ENCODE measurements at regions not wholly inside any gene's neighbourhood (a gene's known extent, or its start where the extent isn't known, plus 50 kb on each side); places are given as distances from the start of the nearest gene placed in this dataset.

DNA sequence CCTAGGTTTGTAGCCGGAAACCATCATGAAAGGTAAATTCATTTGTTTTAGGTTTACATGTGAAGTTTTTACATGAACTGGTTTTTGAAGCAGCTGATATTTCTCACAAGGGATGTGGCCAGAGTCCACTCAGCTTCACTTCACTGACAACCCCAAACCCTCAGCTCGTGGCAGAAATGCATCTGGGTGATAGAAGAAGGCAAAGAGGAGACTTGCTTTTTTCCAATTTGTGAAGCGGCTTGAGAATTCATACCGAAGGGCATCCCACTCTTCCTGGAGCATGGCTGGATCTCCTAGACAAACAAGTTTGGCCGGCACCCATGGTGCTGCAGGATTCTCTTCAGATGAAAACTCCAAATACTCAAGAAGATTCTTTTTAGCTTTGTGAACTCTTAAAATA is 392.8 kb upstream of the CNR1 start:
- no peak for DNase-seq (ENCODE audit: low spot score)

DNA sequence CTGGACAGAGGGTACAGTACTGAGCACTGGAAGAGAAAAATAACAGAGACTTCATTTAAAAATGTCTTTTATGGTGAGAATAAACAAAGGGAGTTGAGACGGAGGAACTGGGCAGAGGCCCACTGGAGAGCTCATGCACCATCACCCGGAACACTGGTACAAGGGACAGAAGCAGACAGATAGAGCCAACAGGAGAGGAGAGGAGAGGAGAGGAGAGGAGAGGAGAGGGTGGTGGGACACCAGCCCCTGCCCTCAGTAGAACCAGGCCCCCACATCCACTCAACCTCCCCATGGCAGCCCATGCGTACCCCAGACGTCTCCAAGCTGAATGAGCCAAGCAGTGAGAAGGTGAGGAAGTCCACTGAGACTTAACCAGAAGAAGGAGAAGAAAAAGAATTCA is 390.5 kb upstream of the CNR1 start:
- DNase-seq (ENCODE audit: low spot score) = no peak

DNA sequence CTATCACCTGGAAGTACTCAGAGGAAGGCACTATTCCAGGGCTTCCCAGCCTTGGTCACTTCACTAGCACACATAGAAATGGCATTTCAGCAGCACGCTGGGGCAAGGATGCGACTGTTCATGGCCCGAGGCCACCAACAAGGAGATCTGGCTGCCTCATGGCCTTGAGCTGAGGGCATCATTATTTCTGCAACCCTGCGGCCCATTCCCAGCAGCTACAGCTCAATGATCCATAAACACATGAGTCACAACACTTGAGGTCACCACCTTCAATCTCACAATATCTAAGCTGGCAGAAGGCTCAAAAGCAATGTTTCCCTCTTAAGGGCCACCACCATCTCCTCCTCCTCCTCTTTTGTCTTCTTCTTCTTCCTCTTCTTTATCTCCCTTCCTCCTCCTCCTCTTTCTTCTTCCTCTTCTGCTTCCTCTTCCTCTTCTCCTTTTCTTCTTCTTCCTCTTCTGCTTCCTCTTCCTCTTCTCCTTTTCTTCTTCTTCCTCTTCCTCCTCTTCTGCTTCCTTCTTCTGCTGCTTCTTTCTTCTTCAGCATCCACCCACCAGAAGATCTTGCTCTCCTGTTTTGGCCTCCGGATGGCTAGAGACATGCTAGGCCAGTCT is 382.9 kb upstream of the CNR1 start:
- no peak for DNase-seq (ENCODE audit: low spot score)

DNA sequence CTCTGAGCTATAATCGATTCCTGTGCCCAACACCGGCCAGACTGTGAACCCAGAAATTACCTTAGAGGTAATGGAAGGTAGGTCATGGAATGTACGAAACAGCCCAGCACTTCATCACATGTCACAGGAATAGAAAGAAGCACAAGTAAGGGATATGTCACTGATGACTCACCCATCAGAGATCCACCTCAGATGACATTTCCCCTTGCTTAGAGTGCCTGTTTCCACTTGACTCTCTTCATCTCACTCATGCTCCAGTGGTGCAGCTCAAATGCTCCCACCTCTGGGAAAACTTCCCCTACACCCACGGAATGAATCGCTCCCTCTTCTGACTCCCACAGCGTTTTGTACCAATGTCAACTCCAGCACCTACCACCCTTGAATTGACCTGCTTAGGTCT is 381.6 kb upstream of the CNR1 start:
- DNase-seq (ENCODE audit: low spot score) = no peak

DNA sequence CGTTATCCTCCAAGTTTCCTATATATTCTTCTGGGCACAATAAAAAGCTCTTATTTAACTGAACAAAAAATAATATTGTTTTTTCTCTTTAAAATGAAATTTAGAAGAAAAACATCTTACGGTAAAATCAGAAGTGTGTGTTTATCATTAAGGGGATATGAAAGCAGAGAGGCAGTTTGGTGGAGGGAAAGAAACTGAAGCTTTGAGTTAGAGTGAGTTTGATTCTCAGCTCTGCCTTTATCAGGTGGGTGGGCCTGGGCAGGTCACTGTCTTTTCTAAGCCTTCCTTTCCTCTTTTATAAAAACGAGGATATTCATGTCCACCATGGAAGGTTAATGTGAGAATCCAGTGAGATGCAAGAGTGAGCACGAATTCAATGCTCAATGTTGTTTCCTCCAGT is 379.8 kb upstream of the CNR1 start:
- no peak for DNase-seq (ENCODE audit: low spot score)

DNA sequence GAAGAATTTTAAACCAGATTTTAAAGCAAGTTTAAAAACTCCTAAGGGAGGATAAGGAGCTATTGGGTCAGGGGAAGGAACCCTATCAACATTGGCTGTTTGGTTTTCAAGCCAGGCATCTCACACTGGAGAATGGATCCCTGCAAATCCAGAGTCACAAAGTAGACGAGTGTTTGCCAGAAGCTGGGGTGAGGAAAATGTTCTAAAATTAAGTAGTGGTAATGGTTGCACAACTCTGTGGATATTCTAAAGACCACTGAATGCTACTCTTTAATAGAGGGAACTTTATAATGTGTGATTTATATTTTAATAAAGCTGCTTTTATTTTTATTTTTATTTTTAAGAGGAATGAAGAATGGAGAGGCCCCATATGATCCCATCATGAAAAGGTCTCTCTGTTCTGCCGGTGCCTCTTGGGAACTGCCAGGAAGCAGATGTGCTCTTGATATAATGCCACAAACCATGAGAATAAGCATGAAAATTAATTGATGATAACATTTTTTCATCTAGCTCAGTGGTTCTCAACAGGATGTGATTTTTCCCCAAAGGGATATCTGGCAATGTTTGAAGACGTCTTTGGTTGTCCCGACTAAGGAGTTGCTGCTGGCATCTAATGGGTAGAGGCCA is 379.0 kb upstream of the CNR1 start:
- DNase-seq (ENCODE audit: low spot score) = no peak

DNA sequence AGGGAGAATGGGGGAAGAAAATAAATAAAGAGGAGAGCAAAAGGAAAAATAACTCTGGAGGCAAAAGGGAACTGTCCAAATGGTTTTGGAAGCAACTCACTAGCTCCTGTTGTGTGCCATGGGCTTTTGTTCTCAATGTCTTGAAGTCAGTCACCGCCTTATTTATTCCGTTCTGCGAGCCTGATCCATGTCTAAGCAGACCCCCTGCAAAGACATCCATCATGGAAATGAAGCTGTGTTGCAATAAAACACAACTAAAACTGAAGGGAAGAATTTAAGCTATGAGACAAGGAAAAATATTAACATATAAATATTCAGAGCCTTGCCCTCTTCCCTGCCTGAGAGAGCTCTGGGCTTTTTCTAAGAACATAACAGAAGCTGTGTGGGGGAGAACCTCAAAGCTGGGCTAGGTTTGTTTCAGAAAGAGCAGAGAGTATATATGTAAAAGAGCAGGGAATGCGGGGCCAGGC is 373.2 kb upstream of the CNR1 start:
- DNase-seq (ENCODE audit: low spot score) = no peak

DNA sequence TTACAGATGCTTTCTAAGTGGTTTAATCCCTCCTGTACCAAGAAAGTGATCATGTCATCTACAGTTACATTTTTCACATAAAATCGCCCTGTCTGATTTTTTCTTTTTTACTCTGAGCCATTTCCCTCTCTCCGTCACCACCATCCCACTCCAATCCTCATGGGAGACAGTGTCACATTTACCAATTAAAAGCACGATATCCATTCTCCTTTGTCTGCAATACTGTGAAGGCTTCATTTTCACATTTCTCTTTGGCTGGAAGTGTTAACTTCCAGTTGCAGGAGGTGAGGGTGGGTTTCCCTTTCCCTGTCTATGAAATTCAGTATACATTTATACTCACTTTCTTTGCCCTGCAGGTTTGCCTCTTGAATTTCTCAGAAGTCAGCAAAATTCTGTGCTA is 372.7 kb upstream of the CNR1 start:
- no peak for DNase-seq (ENCODE audit: low spot score)

DNA sequence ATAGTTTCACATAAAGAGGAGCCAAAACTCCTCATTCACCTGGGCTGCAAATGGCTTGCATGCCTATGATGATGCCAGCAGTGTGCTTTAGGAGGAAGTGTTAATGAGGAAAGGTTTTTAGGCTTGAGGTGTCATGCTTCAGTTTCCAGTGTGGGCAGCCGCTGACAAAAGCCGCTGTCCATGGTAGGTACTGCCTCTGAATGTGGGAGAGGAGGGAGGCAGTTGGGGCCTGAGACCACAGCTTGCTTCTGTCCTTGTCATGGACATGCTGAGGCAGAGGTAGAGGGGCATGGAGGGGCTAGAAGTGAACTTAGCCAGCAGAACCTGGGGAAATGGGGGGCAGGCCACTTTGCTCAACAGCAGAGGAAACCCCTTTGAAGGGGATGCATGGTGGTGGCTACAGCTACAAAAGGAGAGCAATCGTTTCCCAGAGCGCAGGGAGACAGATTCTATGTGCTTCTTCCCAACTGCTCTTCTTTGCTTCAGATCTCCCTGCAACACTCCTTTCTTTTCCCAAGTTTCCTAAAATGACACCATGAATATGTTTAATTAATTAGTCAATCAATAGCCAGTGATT is 372.1 kb upstream of the CNR1 start:
- DNase-seq (ENCODE audit: low spot score) = no peak

DNA sequence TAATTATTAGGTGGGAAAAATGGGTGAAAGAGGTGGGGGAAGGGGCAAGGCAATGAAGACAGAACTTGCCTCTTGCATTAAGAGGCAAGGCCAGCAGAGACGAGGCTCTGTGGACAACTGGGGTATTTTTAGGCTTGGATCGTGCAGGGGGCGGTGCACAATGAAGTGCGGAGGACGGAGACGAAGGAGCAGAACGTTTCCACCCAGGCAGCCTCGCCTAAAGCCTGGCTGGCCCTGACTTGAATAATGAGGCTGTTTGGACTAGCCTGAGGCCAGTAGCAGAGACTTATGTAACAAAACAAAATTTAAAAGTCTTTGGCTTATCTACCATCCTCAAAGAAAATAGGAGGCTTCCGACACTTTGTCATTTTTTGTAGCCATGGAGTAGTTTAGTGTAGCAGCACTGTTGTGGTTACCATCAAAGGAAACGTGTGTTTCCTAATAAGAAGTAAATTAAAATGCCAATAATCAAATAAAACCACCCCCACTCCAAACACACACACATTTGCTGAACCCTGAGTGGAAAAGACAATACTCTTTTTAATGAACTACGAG is 370.0 kb upstream of the CNR1 start:
- no peak for DNase-seq (ENCODE audit: low spot score)

DNA sequence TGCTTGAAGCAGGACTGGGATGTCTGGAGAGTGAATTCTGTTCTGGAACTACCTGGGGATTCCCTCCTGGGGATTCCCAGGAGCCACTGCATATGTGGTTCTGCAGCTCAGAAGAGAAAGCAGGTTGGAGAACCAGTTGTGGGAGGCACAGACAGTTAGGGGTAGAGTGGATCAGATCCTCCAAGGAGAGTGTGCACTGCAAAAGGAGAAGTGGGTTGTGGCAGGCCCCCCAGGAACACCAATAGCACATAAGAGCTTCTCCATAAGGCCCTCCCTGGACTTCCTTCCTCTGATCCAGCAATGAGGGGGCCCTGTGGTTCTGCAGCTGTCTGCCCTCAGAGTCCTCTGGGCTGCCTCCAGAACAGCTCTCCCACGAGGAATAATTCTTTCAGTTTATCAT is 369.2 kb upstream of the CNR1 start:
- DNase-seq (ENCODE audit: low spot score) = peak; percentile 11

DNA sequence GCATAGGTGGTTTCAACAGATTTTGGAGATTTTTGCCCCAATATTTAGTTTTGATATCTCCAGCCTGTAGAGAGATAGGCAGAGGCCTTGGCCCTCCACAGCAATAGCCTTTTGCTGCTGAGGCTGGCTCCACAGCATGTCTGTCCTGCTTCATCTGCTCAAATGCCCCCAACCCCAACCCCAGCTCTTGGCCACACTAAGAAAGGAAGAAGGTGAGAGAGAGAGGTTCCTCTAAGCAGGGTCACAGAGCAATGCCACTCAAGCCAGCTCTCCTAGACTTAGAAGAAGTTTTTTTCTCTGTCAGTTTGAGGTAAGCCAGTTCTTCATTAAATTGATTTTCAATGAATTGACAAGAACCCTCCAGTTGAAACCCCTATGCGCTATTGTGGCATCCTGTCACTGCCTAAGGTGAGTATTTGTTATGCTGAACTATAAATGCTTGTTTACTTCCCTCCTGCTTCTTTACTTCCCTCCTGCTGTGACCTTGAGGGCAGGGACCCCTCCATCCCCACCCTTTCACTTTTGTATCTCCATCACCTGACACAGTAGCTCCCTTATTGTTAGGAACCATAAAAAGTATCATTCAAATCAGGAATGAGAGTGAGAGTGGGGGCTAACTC is 366.2 kb upstream of the CNR1 start:
- DNase-seq (ENCODE audit: low spot score) = no peak

DNA sequence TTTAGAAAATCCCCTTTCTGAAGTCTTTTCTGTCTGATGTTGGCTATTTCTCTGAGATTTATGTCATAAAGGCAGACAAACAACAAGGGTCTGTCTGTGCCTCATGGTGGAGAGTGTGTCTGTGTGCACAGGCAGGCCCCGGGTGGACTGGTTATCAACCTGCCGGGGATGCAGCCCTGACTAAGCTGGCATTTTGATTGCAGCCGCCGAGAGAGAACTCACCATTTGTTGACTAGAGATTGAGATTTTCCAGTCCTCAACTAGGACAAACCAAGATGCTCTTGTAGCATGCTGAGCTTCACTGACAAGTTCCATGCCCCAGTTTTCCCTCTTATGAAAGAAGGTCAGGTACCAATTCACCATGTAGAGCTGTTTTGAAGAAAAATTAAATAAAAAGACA is 363.6 kb upstream of the CNR1 start:
- no peak for DNase-seq (ENCODE audit: low spot score)

DNA sequence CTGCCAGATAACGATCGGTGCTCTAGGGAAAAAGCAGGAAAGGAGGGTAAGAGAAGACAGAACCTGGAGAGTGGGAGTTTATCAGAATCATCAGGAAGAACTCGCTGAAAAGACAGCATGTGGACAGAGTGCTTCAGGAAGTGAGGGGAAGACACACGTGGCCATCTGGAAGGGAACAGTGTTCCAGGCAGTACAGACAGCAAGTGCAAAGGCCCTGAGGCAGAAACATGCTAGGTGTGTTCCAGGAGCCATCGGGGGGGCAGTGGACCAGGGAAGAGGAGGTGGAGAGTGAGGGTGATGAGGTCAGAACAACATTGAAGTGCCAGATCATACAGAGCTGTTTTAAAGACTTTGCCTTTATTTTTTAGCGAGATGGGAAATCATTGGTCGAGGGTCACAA is 354.3 kb upstream of the CNR1 start:
- DNase-seq (ENCODE audit: low spot score) = no peak

DNA sequence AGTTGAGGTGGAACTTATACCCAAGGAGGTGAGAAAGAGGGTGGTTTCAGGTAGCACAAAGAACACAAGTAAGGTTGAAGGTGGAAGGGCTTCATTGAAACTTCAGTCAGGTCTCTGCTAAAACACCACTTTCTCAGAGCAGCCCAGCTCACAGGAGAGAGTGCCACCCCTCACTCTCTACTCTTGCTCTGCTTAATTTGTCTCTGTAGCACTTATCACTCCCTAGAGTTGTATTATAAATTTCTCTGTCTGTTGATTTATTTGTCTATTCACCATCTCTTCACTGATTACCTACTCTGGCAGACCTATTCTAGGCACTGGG is 353.8 kb upstream of the CNR1 start:
- no peak for DNase-seq (ENCODE audit: low spot score)

DNA sequence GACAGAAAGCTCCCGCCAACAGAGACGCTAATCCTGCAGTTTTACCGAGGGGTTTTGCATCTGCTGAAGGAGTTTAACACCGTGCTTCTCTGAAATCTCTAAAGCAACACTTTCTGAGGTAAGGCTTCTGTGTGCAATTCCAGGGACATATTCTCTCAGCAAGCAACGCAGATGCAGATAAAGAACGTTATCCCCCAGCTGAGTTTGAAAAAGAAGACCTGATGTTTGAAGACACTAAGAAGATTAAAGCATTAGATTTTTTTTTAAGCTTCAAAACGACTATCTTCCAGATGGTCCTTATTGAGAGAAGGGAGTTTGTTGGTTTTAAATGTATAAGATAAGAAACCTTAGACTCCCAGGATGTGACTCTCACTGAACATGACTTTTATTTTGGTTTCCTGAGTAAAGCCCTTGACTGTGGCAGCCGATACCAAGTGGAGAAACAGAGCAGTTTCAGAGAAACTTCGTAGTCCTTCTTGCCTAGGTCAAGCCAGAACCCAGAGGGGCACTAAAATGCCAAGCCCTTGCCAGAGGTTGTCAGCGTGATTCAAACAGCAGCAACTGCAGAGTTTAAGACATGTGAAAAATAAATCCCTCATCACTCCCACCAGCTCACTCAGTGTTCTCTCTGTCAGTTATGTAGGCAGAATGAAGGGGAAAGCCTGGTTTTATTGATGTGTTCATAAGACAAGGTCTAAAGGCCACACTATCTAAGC is 353.3 kb upstream of the CNR1 start:
- no peak for DNase-seq (ENCODE audit: low spot score)

DNA sequence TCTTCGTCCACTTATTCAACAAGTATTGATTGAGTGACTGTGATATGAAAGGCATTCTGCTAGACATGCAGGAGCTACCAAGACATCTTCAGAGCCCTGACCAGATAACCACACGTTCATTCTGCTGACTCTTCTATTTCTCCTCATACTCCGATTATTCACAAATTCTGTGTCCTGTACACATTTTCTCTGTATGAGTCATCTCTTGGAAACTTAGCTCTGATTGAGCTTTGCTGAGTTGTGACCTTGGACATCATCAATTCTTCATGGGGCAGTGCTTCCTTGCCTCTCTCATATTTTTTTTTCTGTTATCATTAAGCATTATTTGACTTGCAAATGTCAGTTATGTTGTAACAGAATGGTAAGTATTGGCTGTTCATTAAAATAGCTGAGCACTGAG is 351.6 kb upstream of the CNR1 start:
- DNase-seq (ENCODE audit: low spot score) = no peak

DNA sequence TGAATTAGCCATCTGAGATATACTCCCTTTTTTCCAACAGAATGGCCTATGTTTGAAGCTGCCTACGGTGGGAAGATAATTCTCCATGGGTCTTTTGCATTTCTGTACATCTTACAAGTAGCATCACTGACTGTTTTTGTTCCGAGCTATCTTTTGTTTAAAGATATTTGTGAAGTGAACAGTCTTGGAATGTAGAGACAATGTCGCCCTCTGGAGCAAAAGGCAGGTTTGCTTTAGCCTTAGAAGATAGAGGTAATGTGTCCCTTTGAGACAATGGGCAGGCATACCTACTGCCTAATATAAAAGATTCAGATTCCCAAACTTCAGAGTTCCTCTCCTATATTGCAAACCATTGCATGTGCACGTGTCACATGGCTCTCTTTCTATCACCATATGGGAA is 347.8 kb upstream of the CNR1 start:
- no peak for DNase-seq (ENCODE audit: low spot score)

DNA sequence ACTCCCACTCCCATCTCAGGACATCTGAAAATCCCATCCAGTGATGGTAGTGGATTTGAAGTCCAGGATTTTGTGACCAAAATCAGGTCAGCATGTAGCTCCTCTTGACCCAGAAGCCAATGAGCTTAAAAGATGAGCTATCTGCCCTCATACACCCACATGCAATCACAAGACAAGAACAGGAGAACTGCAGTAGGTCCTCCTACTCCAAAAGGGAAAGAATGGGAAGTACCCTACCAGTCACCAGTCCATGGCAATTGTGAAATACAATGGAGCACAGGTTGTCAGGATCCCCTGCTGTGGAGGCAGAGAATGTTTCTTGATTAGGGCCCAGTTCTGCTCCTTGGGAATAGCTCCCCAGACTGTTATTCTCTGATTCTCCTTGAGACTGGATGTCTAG is 347.3 kb upstream of the CNR1 start:
- DNase-seq (ENCODE audit: low spot score) = no peak

DNA sequence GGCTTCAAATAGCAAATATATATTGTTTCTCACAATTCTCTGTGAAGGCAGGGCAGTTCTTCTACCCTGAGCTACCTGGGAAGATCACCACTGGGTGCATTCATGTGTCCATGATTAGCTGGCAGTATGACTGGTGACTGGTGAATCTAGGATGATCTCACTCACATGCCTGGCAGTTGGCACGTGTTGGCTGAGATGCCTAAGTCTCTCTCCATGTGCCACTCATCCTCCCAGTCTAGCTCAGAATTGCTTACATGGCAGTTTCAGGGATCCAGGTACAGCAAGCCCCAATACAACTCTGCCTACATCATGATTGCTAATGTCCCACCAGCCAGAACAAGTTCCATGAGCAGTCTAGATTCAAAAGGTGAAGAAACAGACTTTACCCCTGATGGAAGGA is 346.8 kb upstream of the CNR1 start:
- no peak for DNase-seq (ENCODE audit: low spot score)

DNA sequence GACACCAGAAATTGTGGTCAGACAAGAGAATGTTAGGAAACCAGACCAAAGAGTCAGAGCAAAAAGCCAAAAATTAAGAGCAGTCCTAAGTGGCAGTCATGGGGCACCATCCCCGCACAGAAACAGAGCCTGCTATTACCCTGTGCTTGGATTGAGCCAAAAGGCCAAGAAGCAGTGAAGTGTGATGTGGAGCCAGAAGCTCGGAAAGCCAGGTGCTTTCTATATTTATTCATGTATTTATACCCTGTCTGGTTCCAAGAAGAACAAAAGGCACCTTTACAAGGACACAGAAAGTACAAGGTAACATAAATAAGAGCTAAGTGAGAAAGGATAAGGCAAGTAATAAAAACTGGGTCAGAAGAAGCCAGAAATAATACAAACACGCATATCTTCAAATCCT is 336.2 kb upstream of the CNR1 start:
- no peak for DNase-seq (ENCODE audit: low spot score)

DNA sequence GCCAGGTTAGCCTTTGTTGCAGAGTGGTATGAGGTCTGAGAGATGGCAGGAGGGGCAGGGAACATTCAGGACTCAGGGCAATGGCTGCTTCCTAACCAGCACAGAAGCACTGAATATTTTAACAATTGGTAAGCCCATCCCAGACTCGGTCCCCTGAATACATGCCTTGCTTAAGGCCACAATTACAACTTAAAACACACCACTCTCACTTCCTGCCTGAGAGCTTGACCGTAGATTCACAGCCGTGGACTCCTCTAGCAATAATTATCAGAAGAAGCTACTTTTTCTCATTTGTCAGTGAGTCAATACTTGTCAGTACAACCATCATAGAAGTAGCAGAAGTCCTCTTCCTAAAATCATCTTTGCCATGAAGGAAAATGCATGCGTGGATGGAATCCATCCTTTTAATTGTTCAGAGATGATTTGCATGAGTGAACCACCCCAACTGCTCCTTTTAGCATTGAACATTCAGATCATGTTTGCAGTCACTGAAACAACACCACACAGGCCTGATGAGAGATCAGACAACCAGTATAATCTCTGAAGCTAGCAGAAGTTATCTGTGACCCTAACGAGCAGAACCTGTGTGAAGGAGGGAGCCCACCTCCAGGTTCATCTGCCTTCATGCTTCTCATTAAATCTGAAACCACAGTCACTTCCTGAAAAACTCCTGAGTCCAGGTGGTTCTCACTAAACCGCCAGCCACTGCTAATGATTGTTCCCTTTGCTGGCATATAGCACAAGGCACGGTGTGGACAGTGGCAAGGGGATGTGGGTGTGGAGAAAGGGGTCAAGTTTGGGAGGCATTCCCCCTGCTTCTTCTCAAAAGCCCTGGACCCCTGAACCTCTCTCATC is 333.9 kb upstream of the CNR1 start:
- DNase-seq (ENCODE audit: low spot score) = no peak

Measured in Ammon's horn (tissue), 1 donor.